Right renal pelvis (tissue), 4 donors: ENCODE measurements at regions not wholly inside any gene's neighbourhood (a gene's known extent, or its start where the extent isn't known, plus 50 kb on each side); places are given as distances from the start of the nearest gene placed in this dataset.
"Not testable (repeated sequence)": the region's sequence is repeated elsewhere in the genome, so short reads cannot be mapped to it uniquely, and the experiment has no call there.

Source experiments
- DNase-seq, 4 donors: peaks; one replicate each; pipeline ENCODE4 v3.0.0-alpha.2; 2013; ENCODE audit warnings: low read depth in 4 of 4, low spot score in 3 of 4, missing footprints in 1 of 4

- no peak for DNase-seq
These were observed 161.7 kb downstream of the SMARCA1 start for GRCh38 chrX:129361576-129361975.

- no peak for DNase-seq
These were observed 163.1 kb downstream of the SMARCA1 start for GRCh38 chrX:129360175-129360574.

DNA sequence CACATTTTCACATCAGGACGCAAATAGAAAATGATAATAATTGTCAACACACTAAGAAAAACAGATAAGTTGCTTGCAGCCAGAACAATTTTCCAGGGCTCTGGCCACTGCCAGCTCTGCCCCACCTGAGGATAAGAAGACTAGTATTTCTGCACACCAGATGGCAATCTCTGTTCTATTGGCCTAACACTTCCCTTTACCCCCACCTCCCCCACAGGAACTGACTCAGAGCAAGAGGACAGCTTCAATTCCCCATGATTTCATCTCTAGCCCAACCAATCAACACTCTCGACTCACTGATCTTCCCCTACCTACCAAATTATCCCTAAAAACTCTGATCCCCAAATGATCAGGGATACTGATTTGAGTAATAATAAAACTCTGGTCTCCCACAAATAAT lies 164.0 kb downstream of the SMARCA1 start:
- DNase-seq: no peak

GRCh38 chrX:129357428-129357827 lies 165.9 kb downstream of the SMARCA1 start:
- DNase-seq: not testable (repeated sequence)

GRCh38 chrX:129347291-129347690 lies 176.0 kb downstream of the SMARCA1 start:
- DNase-seq: no peak

DNA sequence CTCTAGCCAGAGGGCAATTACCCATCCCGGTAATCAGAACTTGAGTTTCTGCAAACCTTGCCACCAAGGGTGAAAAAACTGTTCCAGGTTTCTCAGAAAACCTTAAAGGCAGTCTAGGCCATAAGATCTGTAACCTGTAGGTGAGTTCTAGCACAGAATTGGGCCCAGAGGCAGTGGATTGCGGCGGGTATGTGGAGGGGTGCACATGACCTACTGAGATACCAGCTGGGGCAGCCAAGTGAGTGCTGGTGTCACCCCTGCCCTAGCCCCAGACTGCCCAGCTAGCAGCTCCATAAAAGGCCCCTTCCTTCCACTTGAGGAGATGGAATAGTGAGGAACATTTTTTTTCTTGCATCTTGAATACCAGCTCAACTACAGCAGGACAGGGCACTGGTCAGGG lies 176.7 kb downstream of the SMARCA1 start:
- no peak for DNase-seq

DNA sequence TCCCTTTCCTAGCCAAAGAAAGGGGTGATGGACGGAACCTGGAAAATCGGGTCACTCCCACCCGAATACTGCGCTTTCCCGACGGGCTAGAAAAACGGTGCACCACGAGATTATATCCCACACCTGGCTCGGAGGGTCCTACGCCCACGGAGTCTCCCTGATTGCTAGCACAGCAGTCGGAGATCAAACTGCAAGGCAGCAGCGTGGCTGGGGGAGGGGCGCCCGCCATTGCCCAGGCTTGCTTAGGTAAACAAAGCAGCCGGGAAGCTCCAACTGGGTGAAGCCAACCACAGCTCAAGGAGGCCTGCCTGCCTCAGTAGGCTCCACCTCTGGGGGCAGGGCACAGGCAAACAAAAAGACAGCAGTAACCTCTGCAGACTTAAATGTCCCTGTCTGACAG lies 186.0 kb downstream of the SMARCA1 start:
- DNase-seq: not testable (repeated sequence)

- no peak for DNase-seq
These were observed 200.2 kb downstream of the SMARCA1 start for GRCh38 chrX:129323115-129323514.

- DNase-seq: no peak
These were observed 204.9 kb downstream of the SMARCA1 start for GRCh38 chrX:129318375-129318774.

- DNase-seq: no peak
These were observed 206.8 kb downstream of the SMARCA1 start for GRCh38 chrX:129316461-129316860.

- no peak for DNase-seq
These were observed 213.3 kb downstream of the SMARCA1 start for GRCh38 chrX:129310000-129310399.

DNA sequence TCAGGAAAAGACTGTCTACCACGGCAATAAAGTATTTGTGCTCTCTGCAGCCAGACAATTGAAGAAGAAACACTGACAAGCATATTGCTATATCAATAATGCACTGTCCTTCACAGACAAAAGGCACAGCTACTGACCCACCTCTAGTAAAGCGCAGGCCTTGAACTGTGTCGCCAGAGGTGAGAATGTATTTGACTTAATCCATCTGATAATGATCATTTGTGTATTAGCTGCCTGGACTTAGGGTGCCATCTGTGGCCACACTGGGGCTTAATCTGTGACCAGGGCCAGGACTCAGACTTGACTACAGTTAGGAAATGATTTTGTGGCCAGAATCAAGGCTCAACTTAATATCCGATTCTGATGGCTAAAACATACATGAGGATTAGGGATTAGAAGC lies 260.4 kb downstream of the SMARCA1 start:
- no peak for DNase-seq

- not testable (repeated sequence) for DNase-seq
These were observed 267.8 kb downstream of the SMARCA1 start for GRCh38 chrX:129255516-129255915.

- no peak for DNase-seq
These were observed 273.7 kb downstream of the SMARCA1 start for GRCh38 chrX:129249563-129249962.

- no peak for DNase-seq
These were observed 275.6 kb downstream of the SMARCA1 start for GRCh38 chrX:129247642-129248041.

- no peak for DNase-seq
These were observed 283.9 kb downstream of the SMARCA1 start for GRCh38 chrX:129239371-129239770.

DNA sequence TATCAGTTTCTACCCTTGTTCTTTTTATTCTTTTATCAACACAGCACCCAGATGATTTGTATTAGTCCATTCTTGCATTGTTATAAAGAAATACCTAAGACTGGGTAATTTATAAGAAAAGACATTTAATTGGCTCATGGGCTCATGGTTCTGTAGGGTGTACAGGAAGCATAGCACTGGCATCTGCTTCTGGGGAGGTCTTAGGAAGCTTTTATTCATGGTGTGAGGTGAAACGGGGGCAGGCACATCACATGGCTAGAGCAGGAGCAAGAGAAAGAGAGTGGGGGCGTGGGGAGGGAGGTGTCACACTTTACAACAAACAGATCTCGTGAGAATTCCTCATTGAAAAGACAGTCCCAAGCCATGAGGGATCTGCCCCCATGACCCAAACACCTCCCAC lies 285.3 kb downstream of the SMARCA1 start:
- DNase-seq: no peak

DNA sequence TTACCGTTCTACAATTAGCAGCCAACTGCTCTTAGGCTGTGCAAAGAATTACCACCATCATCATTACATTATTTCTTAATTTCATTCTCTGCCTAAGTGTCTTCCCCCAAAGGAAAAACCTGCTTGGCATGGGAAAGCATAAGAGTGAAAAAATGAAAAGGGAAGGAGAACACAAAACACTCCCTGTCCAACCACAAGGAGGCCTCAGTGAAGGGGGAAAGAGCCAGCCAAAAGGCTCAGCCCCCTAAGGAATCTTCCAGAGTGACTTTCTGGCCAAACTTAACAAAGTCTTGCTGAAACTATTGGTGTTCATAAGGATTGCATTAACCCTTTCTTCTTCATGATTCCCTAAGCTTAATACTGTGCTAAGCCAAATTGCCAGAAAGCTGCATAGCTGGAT lies 287.4 kb downstream of the SMARCA1 start:
- no peak for DNase-seq

DNA sequence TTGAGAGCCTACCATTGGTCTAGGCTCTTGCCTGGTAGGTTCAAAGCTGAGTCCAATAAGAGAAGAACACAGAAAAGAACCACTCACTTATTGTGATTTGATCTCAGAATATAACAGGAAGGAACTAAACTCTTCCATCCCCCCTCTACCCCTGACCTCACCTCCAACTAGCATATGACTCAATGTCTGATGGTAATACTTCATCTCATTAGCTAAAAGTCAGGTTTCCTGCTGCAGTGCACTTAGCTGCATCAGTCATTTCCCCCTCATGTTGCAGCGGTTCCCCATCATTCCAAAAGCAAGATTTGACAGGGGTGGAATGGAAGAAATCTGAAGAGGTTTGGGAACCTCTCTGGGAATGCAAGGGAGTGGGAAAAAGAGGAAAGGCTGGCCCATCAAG lies 289.5 kb downstream of the SMARCA1 start:
- no peak for DNase-seq

DNA sequence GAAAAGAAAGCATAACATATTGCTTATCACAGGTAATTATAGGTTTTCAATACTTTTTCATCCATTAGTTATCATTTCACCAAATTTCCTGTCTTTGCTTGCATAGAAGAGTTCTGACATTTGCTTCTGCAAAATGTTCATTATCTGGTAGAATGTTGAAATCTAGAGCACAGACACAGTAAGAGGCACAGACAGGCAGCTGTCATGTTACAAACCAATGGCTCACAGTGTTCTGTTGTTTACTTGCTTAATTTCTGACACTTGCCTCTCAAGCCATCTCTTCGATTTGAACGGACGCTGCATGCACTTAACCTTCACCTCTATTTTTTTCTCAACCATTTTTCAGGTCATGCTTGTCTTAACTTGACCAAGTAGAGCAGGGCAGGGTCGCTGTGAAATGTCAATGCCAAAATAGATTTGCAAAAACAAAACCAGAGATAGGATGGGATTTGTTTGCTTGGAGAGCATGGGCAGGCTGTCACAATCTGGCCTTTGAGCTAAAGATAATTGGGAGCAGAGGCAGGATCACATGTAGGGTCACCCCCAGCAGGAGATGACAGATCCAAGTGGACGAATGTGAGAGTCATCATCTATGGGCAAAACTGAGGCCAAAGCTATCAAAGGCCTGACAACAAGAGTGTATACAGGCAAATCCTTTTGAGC lies 292.3 kb downstream of the SMARCA1 start:
- DNase-seq: no peak

- DNase-seq: no peak
These were observed 293.1 kb downstream of the SMARCA1 start for GRCh38 chrX:129230168-129230567.

DNA sequence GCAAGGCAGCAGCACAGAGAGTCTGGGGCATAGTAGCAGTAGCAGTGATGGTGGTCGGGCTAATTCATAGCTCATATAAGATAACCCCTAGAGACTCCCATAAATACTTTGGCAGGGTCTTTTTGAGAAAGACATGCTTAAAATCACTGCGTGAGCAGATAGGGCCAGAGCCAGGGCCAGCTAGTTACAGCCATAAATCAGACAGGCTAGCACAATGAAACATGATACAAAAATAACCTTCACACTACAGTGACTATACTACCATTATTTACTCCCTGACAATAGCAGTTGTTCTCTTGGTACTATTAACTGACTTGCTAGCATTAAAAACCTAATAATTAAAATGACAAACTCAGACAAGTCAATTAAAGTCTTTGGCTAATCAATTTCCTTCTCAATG lies 295.9 kb downstream of the SMARCA1 start:
- peak in 1 of 4 donors; percentile 8 for DNase-seq

GRCh38 chrX:129193357-129193756 lies 329.9 kb downstream of the SMARCA1 start:
- DNase-seq: no peak
